ENCODE measurements at regions not wholly inside any gene's neighbourhood (a gene's known extent, or its start where the extent isn't known, plus 50 kb on each side); places are given as distances from the start of the nearest gene placed in this dataset.

DNA sequence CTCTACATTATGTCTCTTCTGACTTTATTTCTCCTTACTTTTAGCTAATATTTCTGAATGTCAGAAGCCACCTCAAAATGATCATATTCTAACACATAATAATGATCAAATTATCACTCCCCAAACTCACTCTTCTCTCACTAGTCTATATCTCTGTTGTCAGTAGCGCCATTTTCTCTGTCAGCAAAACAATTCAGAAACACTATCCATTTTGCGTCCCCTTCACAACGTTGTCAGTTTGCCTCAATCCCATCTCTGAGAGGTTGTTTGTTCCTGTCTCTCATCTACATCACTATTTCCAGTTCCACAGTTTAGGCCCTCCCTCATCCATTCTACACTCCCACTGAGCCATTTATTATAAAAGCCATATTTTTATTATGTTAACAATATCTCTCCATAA is 1376.3 kb upstream of the ACVR2A start:
- no peak overlapping the region for H3K4me3 ChIP-seq (ENCODE audit: low read depth, low read length)
- no peak for DNase-seq (ENCODE audit: low read depth)
- TF ChIP-seq, protein P1, sequence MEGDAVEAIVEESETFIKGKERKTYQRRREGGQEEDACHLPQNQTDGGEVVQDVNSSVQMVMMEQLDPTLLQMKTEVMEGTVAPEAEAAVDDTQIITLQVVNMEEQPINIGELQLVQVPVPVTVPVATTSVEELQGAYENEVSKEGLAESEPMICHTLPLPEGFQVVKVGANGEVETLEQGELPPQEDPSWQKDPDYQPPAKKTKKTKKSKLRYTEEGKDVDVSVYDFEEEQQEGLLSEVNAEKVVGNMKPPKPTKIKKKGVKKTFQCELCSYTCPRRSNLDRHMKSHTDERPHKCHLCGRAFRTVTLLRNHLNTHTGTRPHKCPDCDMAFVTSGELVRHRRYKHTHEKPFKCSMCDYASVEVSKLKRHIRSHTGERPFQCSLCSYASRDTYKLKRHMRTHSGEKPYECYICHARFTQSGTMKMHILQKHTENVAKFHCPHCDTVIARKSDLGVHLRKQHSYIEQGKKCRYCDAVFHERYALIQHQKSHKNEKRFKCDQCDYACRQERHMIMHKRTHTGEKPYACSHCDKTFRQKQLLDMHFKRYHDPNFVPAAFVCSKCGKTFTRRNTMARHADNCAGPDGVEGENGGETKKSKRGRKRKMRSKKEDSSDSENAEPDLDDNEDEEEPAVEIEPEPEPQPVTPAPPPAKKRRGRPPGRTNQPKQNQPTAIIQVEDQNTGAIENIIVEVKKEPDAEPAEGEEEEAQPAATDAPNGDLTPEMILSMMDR (IDR thresholded peaks at IDR 0.05; ENCODE audit: insufficient read depth, low read depth, low read length): no peak

DNA sequence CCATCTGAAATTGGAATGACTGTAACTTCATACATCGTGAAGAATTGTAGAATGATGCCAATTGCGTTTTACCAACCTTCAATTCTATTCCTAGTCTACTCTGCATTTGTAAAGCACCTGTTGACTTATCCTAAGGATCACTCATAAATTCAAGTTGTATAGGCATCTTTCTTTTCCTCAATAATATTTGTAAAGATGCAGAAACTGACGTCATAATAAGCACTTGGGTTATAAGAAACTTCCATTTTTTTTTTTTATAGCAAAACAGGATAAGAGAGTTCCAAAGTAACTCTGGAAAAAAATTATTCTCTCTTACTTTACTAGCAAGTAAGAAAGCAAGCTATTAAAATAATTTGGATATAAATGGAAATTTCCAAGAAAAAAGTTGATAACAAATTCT is 1377.4 kb upstream of the ACVR2A start:
- TF ChIP-seq, protein P1 (IDR thresholded peaks at IDR 0.05; ENCODE audit: insufficient read depth, low read depth, low read length): no peak
- no peak for DNase-seq (ENCODE audit: low read depth)
- no peak overlapping the region for H3K4me3 ChIP-seq (ENCODE audit: low read depth, low read length)

DNA sequence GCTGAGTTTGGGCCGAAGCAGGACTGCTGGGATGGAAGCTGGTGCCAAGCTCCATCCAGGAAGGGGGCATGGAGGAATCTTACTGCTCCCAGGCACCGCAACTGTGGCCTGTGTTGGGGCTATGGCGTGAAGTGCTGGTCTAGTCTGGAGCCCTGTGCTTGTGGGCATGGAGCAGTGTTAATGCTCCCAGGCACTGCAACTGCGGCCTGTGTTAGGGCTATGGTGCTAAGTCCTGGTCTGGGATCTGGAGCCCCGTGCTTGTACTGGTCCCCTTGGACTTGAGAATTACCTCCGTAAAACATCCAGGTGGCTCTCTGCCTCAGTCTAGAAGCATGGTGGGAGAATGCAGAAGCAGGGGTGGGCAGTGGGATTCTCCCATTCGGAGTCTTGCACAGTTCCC is 1379.4 kb upstream of the ACVR2A start:
- H3K4me3 ChIP-seq (ENCODE audit: low read depth, low read length): no peak overlapping the region
- TF ChIP-seq, protein P1 (IDR thresholded peaks at IDR 0.05; ENCODE audit: insufficient read depth, low read depth, low read length): no peak
- DNase-seq (ENCODE audit: low read depth): no peak

DNA sequence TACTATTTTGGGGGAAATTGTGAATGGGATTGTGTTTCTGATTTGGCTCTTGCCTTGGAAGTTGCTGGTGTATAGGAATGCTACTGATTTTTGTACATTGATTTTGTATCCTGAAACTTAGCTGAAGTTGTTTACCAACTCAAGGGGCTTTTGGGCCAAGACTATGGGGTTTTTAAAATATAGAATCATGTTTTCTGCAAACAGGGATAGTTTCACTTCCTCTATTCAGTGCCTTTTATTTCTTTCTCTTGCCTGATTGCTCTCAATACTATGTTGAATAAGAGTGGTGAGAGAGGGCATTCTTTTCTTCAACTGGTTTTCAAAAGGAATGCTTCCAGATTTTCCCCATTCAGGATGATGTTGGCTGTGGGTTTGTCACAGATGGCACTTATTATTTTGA is 1383.8 kb upstream of the ACVR2A start:
- TF ChIP-seq, protein P1 (IDR thresholded peaks at IDR 0.05; ENCODE audit: insufficient read depth, low read depth, low read length): no peak
- no peak overlapping the region for H3K4me3 ChIP-seq (ENCODE audit: low read depth, low read length)
- no peak for DNase-seq (ENCODE audit: low read depth)

DNA sequence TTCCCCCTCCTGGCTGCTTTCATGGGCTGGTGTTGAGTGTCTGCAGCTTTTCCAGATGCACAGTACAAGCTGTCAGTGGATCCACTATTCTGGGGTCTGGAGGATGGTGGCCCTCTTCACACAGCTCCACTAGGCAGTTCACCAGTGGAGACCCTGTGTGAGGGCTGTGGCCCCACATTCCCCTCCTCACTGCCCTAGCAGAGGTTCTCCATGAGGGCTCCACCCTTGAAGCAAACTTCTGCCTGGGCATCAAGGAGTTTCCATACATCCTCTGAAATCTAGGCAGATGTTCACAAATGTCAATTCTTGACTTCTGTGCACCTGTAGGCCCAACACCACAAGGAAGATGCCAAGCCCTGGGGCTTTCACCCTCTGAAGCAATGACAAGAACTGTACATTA is 1386.2 kb upstream of the ACVR2A start:
- H3K4me3 ChIP-seq (ENCODE audit: low read depth, low read length): no peak overlapping the region
- DNase-seq (ENCODE audit: low read depth): no peak
- TF ChIP-seq, protein P1 (IDR thresholded peaks at IDR 0.05; ENCODE audit: insufficient read depth, low read depth, low read length): no peak

DNA sequence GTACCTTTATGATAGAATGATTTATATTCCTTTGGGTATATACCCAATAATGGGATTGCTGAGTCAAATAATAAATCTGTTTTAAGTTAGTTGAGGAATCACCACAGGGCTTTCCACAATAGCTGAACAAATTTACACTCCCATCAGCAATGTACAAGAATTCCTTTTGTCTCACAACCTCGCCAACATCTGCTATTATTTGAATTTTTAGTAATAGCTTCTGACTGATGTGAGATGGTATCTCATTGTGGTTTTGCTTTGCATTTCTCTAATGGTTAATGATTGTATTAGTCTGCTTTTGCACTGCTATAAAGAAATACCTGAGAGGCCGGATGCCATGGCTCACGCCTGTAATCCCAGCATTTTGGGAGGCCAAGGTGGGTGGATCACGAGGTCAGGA is 1387.6 kb upstream of the ACVR2A start:
- H3K4me3 ChIP-seq (ENCODE audit: low read depth, low read length): no peak overlapping the region
- DNase-seq (ENCODE audit: low read depth): no peak
- TF ChIP-seq, protein P1 (IDR thresholded peaks at IDR 0.05; ENCODE audit: insufficient read depth, low read depth, low read length): no peak

DNA sequence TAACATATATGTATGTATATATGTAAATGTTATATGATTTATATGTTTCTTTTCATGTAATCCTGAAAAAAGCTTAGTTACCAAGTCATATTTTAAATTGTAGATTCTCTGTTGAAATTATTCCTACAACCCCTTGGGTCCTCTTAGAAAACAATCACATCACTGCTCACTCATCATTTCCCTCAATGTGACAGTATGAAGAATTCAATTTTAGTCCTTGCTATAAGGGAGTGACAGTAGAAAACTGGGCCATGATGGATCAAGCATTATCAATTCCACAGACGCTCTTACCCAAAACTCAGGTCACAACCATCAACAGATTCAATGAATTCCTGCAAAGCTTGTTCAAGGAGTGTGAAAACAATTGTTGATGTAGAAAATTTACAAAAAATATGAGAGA is 1389.5 kb upstream of the ACVR2A start:
- no peak for DNase-seq (ENCODE audit: low read depth)
- TF ChIP-seq, protein P1 (IDR thresholded peaks at IDR 0.05; ENCODE audit: insufficient read depth, low read depth, low read length): no peak
- no peak overlapping the region for H3K4me3 ChIP-seq (ENCODE audit: low read depth, low read length)
